Effector CD4-positive, alpha-beta T cell (primary cell): ENCODE measurements at regions not wholly inside any gene's neighbourhood (a gene's known extent, or its start where the extent isn't known, plus 50 kb on each side); places are given as distances from the start of the nearest gene placed in this dataset.
"Not testable (repeated sequence)": the region's sequence is repeated elsewhere in the genome, so short reads cannot be mapped to it uniquely, and the experiment has no call there.

Experiments
- DNase-seq: peaks from one replicate; pipeline ENCODE4 v3.0.0-alpha.2; 2020

- no peak for DNase-seq
Measured at GRCh38 chr7:112540839-112541577, 60.2 kb downstream of the LSMEM1 start.

- DNase-seq: no peak
Measured at GRCh38 chr7:112546723-112547513, 66.1 kb downstream of the LSMEM1 start.

- no peak for DNase-seq
Measured at GRCh38 chr7:112547916-112548315, 67.1 kb downstream of the LSMEM1 start.

GRCh38 chr7:112550468-112551060 is 69.8 kb downstream of the LSMEM1 start:
- peak; percentile 11 for DNase-seq

GRCh38 chr7:112551521-112551920 is 70.7 kb downstream of the LSMEM1 start:
- DNase-seq: not testable (repeated sequence)

- DNase-seq: no peak
Measured at GRCh38 chr7:112554591-112554990, 73.8 kb downstream of the LSMEM1 start.

- no peak for DNase-seq
Measured at GRCh38 chr7:112556633-112557032, 75.8 kb downstream of the LSMEM1 start.

GRCh38 chr7:112566442-112567324 is 85.9 kb downstream of the LSMEM1 start:
- DNase-seq: no peak

GRCh38 chr7:112567388-112567787 is 86.6 kb downstream of the LSMEM1 start:
- no peak for DNase-seq

- no peak for DNase-seq
Measured at GRCh38 chr7:112571852-112572607, 91.2 kb downstream of the LSMEM1 start.

- DNase-seq: no peak
Measured at GRCh38 chr7:112572669-112573301, 92.0 kb downstream of the LSMEM1 start.

GRCh38 chr7:112573302-112574039 is 92.7 kb downstream of the LSMEM1 start:
- DNase-seq: no peak

GRCh38 chr7:112575864-112576263 is 95.1 kb downstream of the LSMEM1 start:
- no peak for DNase-seq

- no peak for DNase-seq
Measured at GRCh38 chr7:112579388-112579787, 98.6 kb downstream of the LSMEM1 start.

- no peak for DNase-seq
Measured at GRCh38 chr7:112580717-112581435, 100.1 kb downstream of the LSMEM1 start.

- DNase-seq: no peak
Measured at GRCh38 chr7:112581529-112581928, 100.7 kb downstream of the LSMEM1 start.

- DNase-seq: no peak
Measured at GRCh38 chr7:112584290-112584689, 103.5 kb downstream of the LSMEM1 start.

GRCh38 chr7:112587504-112587903 is 106.7 kb downstream of the LSMEM1 start:
- DNase-seq: no peak

GRCh38 chr7:112592565-112593263 is 111.9 kb downstream of the LSMEM1 start:
- not testable (repeated sequence) for DNase-seq
